ENCODE measurements at regions not wholly inside any gene's neighbourhood (a gene's known extent, or its start where the extent isn't known, plus 50 kb on each side); places are given as distances from the start of the nearest gene placed in this dataset.

- TF ChIP-seq EZH2 (IDR thresholded peaks at IDR 0.05; ENCODE audit: low read length, unreplicated experiment) (no peak), EZH2phosphoT487 (IDR thresholded peaks at IDR 0.05; ENCODE audit: borderline replicate concordance, low read length) (no peak), CTCF (conservative IDR thresholded peaks at IDR 0.05; ENCODE audit: low read depth, low read length) (no peak)
Observed at GRCh38 chr9:124101215-124101968, 89.8 kb downstream of the LHX2 start.
